Endothelial cell of umbilical vein (primary cell): ENCODE measurements at regions not wholly inside any gene's neighbourhood (a gene's known extent, or its start where the extent isn't known, plus 50 kb on each side); places are given as distances from the start of the nearest gene placed in this dataset.

Experiments
- BruUV-seq: library from RNA; stranded (reverse); fragments of 400-500 nt; replicated peaks from 2 replicates; lab custom pipeline; 2021; lab: Mats Ljungman, UMichigan
- CTCF ChIA-PET: fragments of 300-600, 350-600 bp; sonication (Branson Sonifier 250); formaldehyde crosslinking; loops from one replicate; lab custom pipeline; 2021; ENCODE audit warnings: antibody characterized with exemption, inconsistent platforms; lab: Charles Lee
- POLR2A ChIA-PET: fragments of 300-600, 350-600 bp; sonication (Branson Sonifier 250); formaldehyde crosslinking; loops from one replicate; lab custom pipeline; 2021; ENCODE audit warnings: antibody characterized with exemption, inconsistent platforms; lab: Charles Lee
- DNase-seq: peaks from one replicate; pipeline ENCODE4 v3.0.0-alpha.2; 2011; ENCODE audit warnings: low read depth, low spot score
- FAIRE-seq: peaks from 2 replicates; lab custom pipeline; 2011; peaks lifted over from hg19 to GRCh38; lab: Jason Lieb, UNC
- H2AFZ ChIP-seq: 2 replicates; pipeline ENCODE4 v1.6.0; 2012; ENCODE audit warnings: low read depth, low read length, control low read depth, inconsistent platforms
- H3K27ac ChIP-seq: 2 replicates; pipeline ENCODE4 v1.5.1; 2011; ENCODE audit warnings: low read depth, mild to moderate bottlenecking, control low read depth, low read length, moderate library complexity; ENCODE audit not compliant: insufficient read depth
- H3K27me3 ChIP-seq, 2 experiments: 2 replicates each; pipeline versions ENCODE4 v1.6.0 to v1.6.1; 2011; ENCODE audit warnings: low read length in 2 of 2, mixed read lengths in 1 of 2; ENCODE audit not compliant: control insufficient read depth in 2 of 2, insufficient read depth in 2 of 2
- H3K36me3 ChIP-seq, 2 experiments: 2 replicates in 1 of 2; 3 replicates in 1 of 2; pipeline ENCODE4 v1.5.1; 2011; ENCODE audit warnings: low read length in 2 of 2, mild to moderate bottlenecking in 1 of 2, moderate library complexity in 1 of 2; ENCODE audit not compliant: control insufficient read depth in 2 of 2, insufficient read depth in 2 of 2; ENCODE audit errors: extremely low read depth in 1 of 2
- H3K4me1 ChIP-seq: 3 replicates; pipeline ENCODE4 v1.5.1; 2011; ENCODE audit warnings: mild to moderate bottlenecking, low read length; ENCODE audit not compliant: control insufficient read depth, insufficient read depth; ENCODE audit errors: extremely low read depth
- H3K4me2 ChIP-seq: 2 replicates; pipeline ENCODE4 v1.6.1; 2011; ENCODE audit warnings: low read length, control low read depth, mixed read lengths; ENCODE audit not compliant: insufficient read depth
- H3K4me3 ChIP-seq, 3 experiments: fragments of 200-600 bp in 1 of 3; sonication (generic), shearing (Covaris generic) in 1 of 3; replicated peaks in 1 of 3; 2 replicates each; pipeline ENCODE4 v1.5.1; 2011 to 2016; ENCODE audit warnings: control low read depth in 3 of 3, low read length in 3 of 3, mild to moderate bottlenecking in 2 of 3, inconsistent platforms in 1 of 3, low read depth in 1 of 3, moderate library complexity in 1 of 3; ENCODE audit not compliant: insufficient read depth in 1 of 3
- H3K79me2 ChIP-seq: 2 replicates; pipeline ENCODE4 v1.6.0; 2012; ENCODE audit warnings: low read length, inconsistent platforms; ENCODE audit not compliant: control insufficient read depth, insufficient read depth
- H3K9ac ChIP-seq: replicated peaks from 2 replicates; pipeline ENCODE3; 2011; ENCODE audit warnings: low read length, control low read depth; ENCODE audit not compliant: insufficient read depth; ENCODE audit errors: extremely low read depth
- H3K9me1 ChIP-seq: replicated peaks from 3 replicates; pipeline ENCODE4 v1.6.0; 2011; ENCODE audit warnings: mild to moderate bottlenecking, low read length; ENCODE audit not compliant: control insufficient read depth, insufficient read depth; ENCODE audit errors: extremely low read depth
- H3K9me3 ChIP-seq: replicated peaks from 2 replicates; pipeline ENCODE4 v1.5.1; 2012; ENCODE audit warnings: low read length, inconsistent platforms; ENCODE audit not compliant: control insufficient read depth, insufficient read depth
- H4K20me1 ChIP-seq: replicated peaks from 2 replicates; pipeline ENCODE3; 2011; ENCODE audit warnings: mild to moderate bottlenecking, low read length; ENCODE audit not compliant: control insufficient read depth, insufficient read depth; ENCODE audit errors: extremely low read depth
- EZH2 ChIP-seq: IDR thresholded peaks from 2 replicates; pipeline ENCODE4 v1.6.1; 2012; ENCODE audit warnings: borderline replicate concordance, low read depth, mild to moderate bottlenecking, moderate library complexity, low read length, inconsistent platforms; ENCODE audit not compliant: severe bottlenecking
- FOS ChIP-seq: IDR thresholded peaks from 2 replicates; pipeline ENCODE4 v1.6.1; 2011; ENCODE audit warnings: mild to moderate bottlenecking, low read length, moderate library complexity, borderline replicate concordance; ENCODE audit not compliant: insufficient read depth
- GATA2 ChIP-seq: IDR thresholded peaks from 2 replicates; pipeline ENCODE4 v1.7.0; 2011; ENCODE audit warnings: low read depth, mild to moderate bottlenecking, moderate library complexity, mixed read lengths, low read length; ENCODE audit not compliant: insufficient read length, insufficient read depth
- JUN ChIP-seq: IDR thresholded peaks from 2 replicates; pipeline ENCODE4 v1.6.1; 2011; ENCODE audit warnings: borderline replicate concordance, low read depth; ENCODE audit not compliant: insufficient read length, insufficient read depth
- MYC ChIP-seq: IDR thresholded peaks from one replicate; pipeline ENCODE4 v1.6.1; 2011; ENCODE audit warnings: mild to moderate bottlenecking, low read depth, low read length
- POLR2A ChIP-seq: IDR thresholded peaks from 2 replicates; pipeline ENCODE4 v1.6.1; 2012; ENCODE audit warnings: low read depth, mild to moderate bottlenecking, control low read depth, low read length
- POLR2AphosphoS5 ChIP-seq: IDR thresholded peaks from 2 replicates; pipeline ENCODE4 v1.6.1; 2012; ENCODE audit warnings: low read depth, mild to moderate bottlenecking, control low read depth, low read length, moderate library complexity; ENCODE audit not compliant: insufficient read depth
- dilution Hi-C: fragments of 300-500 bp; cut with MboI; formaldehyde crosslinking; loops from one replicate; pipeline ENCODE4 v1.15.0; 2019; ENCODE audit warnings: low sequenced_read_pairs; ENCODE audit not compliant: extremely low pct_ligation_motif_present
- intact Hi-C: fragments of 100-400 bp; cut with micrococcal nuclease; formaldehyde crosslinking; loops from one replicate; pipeline ENCODE4 v1.10.0; 2022
- TF ChIP-seq, protein P1 (sequence below), 2 donors: IDR thresholded peaks; 1 replicate in 1 of 2; 2 replicates in 1 of 2; pipeline ENCODE4 v1.5.1; 2011; ENCODE audit warnings: low read length in 2 of 2, mild to moderate bottlenecking in 2 of 2, moderate library complexity in 2 of 2, control low read depth in 1 of 2, inconsistent platforms in 1 of 2, low read depth in 1 of 2; ENCODE audit not compliant: insufficient read depth in 1 of 2; ENCODE audit errors: extremely low read depth in 1 of 2
- TF ChIP-seq, protein P2 (sequence below): IDR thresholded peaks from 2 replicates; pipeline ENCODE4 v1.6.1; 2011; ENCODE audit not compliant: insufficient read depth, insufficient read length

DNA sequence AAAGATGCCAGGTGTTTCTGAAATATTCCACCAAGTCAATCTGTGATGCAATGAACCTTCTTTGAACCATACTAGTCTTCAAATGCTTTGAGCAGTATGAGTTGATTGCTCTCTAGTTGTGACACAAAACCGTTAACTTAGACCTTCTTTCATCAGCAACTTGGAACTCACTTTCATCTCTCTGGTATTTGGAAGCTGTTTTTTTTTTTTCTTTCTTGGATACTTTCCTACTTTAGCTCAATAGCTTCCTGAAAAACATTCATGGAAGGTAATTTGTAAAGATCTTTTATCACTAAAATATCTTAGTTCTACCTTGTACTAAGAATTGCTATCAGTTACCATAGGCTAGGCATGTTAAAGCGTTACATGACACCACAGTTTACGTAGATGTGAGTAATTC, 1071.9 kb upstream of the CHAC2 start:
- ChIA-PET POLR2A (no interaction called here), CTCF (no interaction called here)
- Histone ChIP-seq H3K27ac (no peak overlapping the region), H3K36me3 (no peaks in the 10 kb centered on the region), H2AFZ (no peak overlapping the region), H3K79me2 (no peaks in the 10 kb centered on the region), H4K20me1 (no peaks in the 10 kb centered on the region), H3K27me3 (no peaks in the 10 kb centered on the region), H3K9me1 (no peaks in the 10 kb centered on the region), H3K4me2 (no peak overlapping the region), H3K9ac (no peak overlapping the region), H3K4me1 (no peaks in the 10 kb centered on the region), H3K9me3 (no peaks in the 10 kb centered on the region), H3K4me3 (no peak overlapping the region)
- dilution Hi-C loops: no loop called here
- DNase-seq: no peak
- BruUV-seq: no TSS peak
- intact Hi-C loops: no loop called here
- FAIRE-seq: no peak
- TF ChIP-seq POLR2AphosphoS5 (no peak), POLR2A (no peak), JUN (no peak), MYC (no peak), FOS (no peak), EZH2 (no peak), GATA2 (no peak)
- TF ChIP-seq, protein P1, sequence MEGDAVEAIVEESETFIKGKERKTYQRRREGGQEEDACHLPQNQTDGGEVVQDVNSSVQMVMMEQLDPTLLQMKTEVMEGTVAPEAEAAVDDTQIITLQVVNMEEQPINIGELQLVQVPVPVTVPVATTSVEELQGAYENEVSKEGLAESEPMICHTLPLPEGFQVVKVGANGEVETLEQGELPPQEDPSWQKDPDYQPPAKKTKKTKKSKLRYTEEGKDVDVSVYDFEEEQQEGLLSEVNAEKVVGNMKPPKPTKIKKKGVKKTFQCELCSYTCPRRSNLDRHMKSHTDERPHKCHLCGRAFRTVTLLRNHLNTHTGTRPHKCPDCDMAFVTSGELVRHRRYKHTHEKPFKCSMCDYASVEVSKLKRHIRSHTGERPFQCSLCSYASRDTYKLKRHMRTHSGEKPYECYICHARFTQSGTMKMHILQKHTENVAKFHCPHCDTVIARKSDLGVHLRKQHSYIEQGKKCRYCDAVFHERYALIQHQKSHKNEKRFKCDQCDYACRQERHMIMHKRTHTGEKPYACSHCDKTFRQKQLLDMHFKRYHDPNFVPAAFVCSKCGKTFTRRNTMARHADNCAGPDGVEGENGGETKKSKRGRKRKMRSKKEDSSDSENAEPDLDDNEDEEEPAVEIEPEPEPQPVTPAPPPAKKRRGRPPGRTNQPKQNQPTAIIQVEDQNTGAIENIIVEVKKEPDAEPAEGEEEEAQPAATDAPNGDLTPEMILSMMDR (IDR thresholded peaks at IDR 0.05; ENCODE audit: extremely low read depth in 1 of 2, insufficient read depth in 1 of 2, low read depth in 1 of 2, low read length in 2 of 2): no peak
- TF ChIP-seq, protein P2, sequence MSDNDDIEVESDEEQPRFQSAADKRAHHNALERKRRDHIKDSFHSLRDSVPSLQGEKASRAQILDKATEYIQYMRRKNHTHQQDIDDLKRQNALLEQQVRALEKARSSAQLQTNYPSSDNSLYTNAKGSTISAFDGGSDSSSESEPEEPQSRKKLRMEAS: no peak
